ENCODE measurements at regions not wholly inside any gene's neighbourhood (a gene's known extent, or its start where the extent isn't known, plus 50 kb on each side); places are given as distances from the start of the nearest gene placed in this dataset.

GRCh38 chr20:60694763-60695162 is 557.3 kb upstream of the CDH4 start:
- no peak for DNase-seq (ENCODE audit: low read depth)

GRCh38 chr20:60695226-60696000 is 556.6 kb upstream of the CDH4 start:
- DNase-seq (ENCODE audit: low read depth), result peak; percentile 76

DNA sequence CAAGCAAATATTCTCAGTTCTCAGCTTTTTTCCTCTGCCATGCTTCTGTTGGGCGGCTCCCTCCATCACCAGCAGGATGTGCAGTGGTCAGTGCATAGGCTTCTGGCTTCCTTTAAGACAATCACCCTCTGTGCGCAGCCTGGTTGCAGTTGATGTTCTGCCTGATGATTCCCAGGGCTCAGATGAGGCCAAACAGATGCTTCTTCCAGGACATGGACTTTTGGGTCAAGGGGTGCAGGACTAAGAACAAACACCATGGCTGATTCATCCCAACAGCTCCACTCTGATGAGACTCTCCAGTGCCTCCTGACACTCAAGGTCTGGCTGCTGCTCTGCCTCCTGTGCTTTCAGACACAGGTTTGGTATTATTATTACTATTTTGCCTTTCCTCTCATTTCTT is 554.8 kb upstream of the CDH4 start:
- no peak for DNase-seq (ENCODE audit: low read depth)

GRCh38 chr20:60700728-60701127 is 551.3 kb upstream of the CDH4 start:
- no peak for DNase-seq (ENCODE audit: low read depth)

DNA sequence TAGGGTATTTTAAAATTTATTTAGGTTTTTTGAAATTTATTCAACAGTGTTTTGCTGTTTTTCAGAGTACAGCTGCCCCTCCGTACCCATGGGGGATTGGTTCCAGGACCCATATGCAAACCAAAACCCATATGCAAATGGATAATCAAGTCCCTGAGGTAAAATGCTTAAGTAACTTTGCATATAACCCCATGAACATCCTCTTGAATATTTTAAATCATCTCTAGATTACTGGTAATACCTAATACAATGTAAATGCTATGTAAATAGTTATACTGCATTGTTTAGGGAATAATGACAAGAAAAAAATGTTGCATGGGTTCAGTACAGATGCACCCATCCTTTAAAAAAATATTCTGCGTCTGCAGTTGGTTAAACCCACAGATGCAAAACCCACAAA is 547.9 kb upstream of the CDH4 start:
- no peak for DNase-seq (ENCODE audit: low read depth)

- no peak for DNase-seq (ENCODE audit: low read depth)
Measured at GRCh38 chr20:60713396-60713795, 538.7 kb upstream of the CDH4 start.

DNA sequence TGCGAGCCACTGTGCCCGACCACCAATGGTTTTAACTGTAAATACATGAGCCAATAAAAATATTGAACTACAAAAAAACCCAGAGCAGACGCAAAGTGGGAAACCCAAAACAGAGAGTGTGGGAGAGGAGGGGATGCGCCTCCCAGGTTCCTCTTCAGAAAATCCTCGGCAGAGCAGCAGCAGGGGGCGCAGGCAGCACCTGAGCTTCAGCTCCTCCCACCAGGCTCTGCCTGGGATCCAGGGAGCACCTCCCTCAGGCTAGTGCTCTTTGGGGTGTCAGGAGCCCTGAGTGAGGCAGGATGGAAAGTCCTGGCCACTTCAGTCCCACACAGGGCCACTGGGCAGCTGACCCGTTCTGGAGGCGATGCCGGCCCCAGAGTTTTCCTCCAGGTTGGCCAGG is 536.9 kb upstream of the CDH4 start:
- no peak for DNase-seq (ENCODE audit: low read depth)

GRCh38 chr20:60718743-60719480 is 533.1 kb upstream of the CDH4 start:
- DNase-seq (ENCODE audit: low read depth), result no peak

- DNase-seq (ENCODE audit: low read depth), result no peak
Measured at GRCh38 chr20:60725311-60725906, 526.7 kb upstream of the CDH4 start.

DNA sequence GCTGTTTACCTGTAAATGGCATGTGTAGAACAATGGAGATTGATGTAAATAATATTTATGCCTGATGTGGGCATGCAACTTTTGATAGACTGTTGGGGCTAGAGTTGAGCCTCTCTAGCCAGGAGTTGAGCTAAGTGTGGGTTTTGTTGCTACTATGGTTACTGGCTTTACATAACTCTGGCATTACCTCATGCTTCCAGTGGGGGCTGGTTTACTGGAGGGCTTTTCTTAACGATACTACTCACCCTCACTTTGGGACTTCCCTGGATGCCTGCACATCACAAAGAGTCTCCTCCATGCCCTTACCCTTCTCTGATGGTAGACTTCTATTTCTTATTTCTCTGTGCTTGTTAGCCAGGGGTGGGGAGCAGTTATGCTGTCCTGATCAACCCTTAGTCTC is 524.6 kb upstream of the CDH4 start:
- DNase-seq (ENCODE audit: low read depth), result no peak

GRCh38 chr20:60728705-60729104 is 523.4 kb upstream of the CDH4 start:
- DNase-seq (ENCODE audit: low read depth), result no peak

DNA sequence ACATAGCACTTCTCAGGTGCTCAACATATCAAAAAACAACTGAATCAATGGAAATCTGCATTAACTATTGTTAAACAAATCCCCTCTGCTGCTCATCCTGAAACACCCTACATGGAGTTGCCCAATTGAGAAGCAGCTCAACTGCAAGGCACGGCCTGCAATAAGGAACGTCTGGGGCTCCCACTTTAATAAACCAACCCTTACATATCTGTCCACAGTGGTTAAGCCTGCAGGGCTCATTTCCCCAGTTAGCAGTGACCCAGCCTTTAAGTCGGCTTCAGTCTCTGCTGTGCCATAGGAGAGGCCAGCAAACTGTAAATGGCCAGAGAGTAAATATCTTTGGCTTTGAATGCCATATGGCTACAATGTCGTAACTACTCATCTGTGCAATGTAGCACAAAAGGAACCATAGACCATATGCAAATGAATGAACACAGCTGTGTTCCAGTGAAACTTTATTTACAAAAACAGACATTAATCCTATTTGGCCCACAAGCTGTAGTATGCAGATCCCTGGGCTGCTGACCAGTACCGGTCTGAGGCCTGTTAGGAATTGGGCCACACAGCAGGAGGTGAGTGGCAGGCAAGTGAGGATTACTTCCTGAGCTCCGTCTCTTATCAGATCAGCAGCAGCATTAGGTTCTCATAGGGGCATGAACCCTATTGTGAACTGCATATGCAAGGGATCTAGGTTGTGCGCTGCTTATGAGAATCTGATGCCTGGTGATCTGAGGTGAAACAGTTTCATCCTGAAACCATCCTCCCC is 522.7 kb upstream of the CDH4 start:
- no peak for DNase-seq (ENCODE audit: low read depth)

DNA sequence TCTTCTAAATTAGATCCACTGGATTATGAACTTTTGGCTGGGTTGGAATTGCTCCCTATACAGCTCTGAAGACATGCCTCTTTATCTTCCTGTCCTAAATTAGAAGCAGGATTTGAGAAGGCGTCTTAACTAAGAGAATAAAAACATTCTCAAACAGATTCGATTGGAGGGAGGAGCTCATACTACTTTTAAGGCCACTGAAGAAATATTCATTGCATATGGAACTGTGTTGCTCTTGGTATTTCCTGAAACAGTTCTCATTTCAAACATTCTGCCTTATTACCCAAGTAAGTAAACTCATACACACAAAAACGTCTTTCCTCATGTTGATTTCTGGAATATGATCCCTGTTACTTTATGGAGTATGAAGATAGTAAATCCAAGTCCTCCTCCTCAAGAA is 519.7 kb upstream of the CDH4 start:
- no peak for DNase-seq (ENCODE audit: low read depth)

- DNase-seq (ENCODE audit: low read depth), result no peak
Measured at GRCh38 chr20:60748086-60748485, 504.0 kb upstream of the CDH4 start.

DNA sequence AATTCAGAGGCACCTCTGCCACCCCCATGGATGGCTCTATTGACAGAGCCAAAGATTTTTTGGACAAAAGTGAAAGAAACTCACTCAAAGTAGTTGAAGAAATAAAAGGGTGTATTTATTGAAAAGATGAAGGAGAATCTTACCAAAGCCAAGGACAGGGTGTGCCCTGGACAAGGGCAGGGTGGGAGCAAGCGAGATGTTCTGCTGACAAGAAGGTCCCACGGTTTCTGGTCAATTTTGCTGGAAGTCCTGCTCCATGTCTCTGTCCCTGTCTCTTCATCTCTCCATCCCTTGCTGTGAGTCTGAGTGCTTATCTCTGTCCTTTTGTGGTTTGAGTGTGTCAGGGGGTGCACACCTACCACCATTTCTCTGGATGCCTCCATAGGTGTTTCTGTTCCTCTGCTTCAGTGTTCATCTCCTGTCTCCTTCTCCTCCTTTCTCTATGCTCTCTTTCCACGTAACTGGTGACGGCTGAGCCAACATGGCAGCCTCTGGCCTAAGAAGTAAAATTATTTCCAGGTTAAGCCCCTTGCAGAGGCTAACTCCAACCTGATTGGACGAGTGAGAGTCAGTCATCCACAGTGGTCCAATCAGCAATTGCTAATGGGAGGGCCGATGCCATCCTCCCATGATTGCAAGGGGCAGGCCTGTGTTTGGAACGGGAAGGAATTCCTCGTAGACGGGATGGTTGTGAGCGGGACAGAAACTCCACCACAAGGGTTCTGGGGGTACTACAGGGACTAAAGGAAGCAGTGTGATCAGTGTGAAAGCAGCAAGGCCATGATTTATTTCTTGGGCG is 502.1 kb upstream of the CDH4 start:
- DNase-seq (ENCODE audit: low read depth), result no peak

DNA sequence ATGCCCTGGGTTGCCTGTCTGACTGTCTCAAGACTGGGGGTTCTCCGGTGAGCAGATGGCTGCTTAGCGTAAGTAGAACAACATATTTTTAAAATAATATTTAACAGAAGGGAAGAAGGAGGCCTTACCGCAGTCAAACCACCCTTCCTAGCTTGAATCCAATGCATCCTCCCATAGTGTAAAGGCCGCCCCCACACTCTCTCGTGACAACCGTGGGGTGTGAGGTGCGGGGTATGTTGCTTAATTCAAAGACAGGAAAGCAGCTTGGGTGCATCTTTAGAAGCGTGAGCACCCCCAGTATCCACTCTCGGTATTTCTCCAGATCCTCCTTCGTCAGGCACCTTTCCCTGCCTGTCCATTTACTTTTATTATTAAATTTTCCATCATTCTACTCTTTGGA is 501.2 kb upstream of the CDH4 start:
- no peak for DNase-seq (ENCODE audit: low read depth)

DNA sequence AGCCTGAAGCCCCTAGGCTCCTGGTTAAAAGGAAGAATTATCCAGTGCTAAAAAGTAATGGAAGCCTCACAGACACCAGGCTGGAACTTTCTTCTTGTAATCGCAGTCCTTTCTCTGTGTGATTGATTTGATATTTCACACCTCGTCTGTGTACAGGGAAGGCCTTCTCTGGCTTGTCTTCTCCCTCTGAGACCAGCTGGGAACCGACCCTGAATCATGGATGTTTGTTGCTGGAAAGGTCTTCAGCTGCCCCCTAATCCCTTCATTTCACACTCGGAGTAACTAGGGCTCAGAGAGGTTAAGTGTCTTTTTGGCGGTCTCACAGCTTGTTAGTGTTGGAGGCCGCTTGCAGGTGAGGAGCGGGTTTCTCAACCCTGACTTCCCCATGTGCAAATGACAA is 500.2 kb upstream of the CDH4 start:
- no peak for DNase-seq (ENCODE audit: low read depth)

- DNase-seq (ENCODE audit: low read depth), result no peak
Measured at GRCh38 chr20:60752741-60753420, 499.2 kb upstream of the CDH4 start.

DNA sequence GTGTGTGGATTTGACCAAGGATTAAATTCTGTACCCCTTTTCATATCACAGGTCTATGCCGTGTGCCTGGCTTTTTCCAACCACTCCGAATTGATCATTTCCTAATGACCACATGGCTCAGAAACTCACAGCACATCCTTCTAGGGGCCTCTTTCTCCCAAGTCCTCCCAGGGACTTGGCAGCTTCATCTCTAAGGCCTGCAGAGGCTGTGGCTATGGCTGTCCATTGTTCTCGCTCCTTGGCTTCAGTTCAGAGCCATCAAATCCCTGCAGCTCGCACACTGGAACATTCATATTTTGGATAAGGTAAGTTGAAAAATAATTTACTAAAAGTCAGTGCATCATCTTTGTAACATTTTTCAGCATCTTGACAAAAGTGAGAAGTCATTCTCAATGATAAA is 497.2 kb upstream of the CDH4 start:
- no peak for DNase-seq (ENCODE audit: low read depth)

DNA sequence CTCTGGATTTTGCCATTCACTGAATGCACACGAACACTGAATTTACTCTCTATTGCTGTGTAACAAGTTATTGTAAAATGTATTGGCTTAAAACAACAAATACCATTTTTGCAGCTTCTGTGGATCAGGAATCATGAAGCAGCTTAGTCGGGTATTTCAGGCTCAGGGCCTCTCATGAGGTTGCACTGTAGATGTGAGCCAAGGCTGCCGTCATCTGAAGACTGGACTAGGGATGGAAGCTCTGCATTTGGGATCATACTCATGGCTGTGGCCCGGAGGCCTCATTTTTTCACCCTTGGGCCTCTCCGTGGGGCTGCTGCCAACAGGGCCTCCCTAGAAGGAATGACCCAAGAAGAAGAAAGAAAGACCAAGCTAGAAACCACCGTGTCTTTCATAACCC is 492.4 kb upstream of the CDH4 start:
- DNase-seq (ENCODE audit: low read depth), result no peak
